K562 (cell line): ENCODE measurements at regions not wholly inside any gene's neighbourhood (a gene's known extent, or its start where the extent isn't known, plus 50 kb on each side); places are given as distances from the start of the nearest gene placed in this dataset.
A peak's percentile ranks its signal among the peaks of the same experiment; 100 is the strongest.

Experiments used
- ATAC-seq: fragments of 200-7000 bp; cut with Tn5 transposase; 3 replicates; pipeline ENCODE4 v1.9.1; 2020; ENCODE audit warnings: moderate library complexity
- BruUV-seq: library from RNA; stranded (reverse); fragments of 400-500 nt; replicated peaks from 2 replicates; lab custom pipeline; 2021; lab: Mats Ljungman, UMichigan
- CTCF ChIA-PET: fragments of 300-600 bp; formaldehyde crosslinking; extraction: SDS; loops from one replicate; lab custom pipeline; 2021; ENCODE audit warnings: low intra/inter-chr PET ratio; lab: Yijun Ruan, JAX
- POLR2A ChIA-PET: fragments of 300-600, 350-650 bp; sonication (Branson Sonifier 250); formaldehyde crosslinking; extraction: SDS; loops from one replicate; lab custom pipeline; 2021; ENCODE audit warnings: antibody characterized with exemption, inconsistent platforms; lab: Yijun Ruan, JAX
- DNase-seq, 4 experiments: peaks; one replicate each; pipeline versions ENCODE4 v3.0.0 to v3.0.0-alpha.2; 2011 to 2018; ENCODE audit warnings: low spot score in 3 of 4, mixed read lengths in 3 of 4; ENCODE audit errors: extremely low read depth in 1 of 4
- FAIRE-seq: peaks from 2 replicates; lab custom pipeline; 2011; peaks lifted over from hg19 to GRCh38; lab: Jason Lieb, UNC
- H2AFZ ChIP-seq: 2 replicates; pipeline ENCODE4 v1.6.0; 2011; ENCODE audit warnings: low read depth, low read length, control low read depth, inconsistent platforms
- H3K27ac ChIP-seq: fragments of 200-600 bp; 3 replicates; pipeline ENCODE4 v1.8.0; 2011; ENCODE audit warnings: low read depth, mild to moderate bottlenecking, control low read depth, inconsistent platforms, low read length, moderate library complexity, mixed read lengths; ENCODE audit errors: extremely low read depth
- H3K27me3 ChIP-seq, 2 experiments: fragments of 300-600 bp in 1 of 2; 2 replicates in 1 of 2; 3 replicates in 1 of 2; pipeline versions ENCODE4 v1.6.0 to v1.8.0; 2011; ENCODE audit warnings: inconsistent platforms in 2 of 2, low read length in 2 of 2, mild to moderate bottlenecking in 1 of 2, mixed read lengths in 1 of 2, moderate library complexity in 1 of 2; ENCODE audit not compliant: control insufficient read depth in 2 of 2, insufficient read depth in 2 of 2
- H3K36me3 ChIP-seq: fragments of 300-600 bp; 3 replicates; pipeline ENCODE4 v1.8.0; 2011; ENCODE audit warnings: mild to moderate bottlenecking, low read length, inconsistent platforms; ENCODE audit not compliant: control insufficient read depth, insufficient read depth
- H3K4me1 ChIP-seq, 2 experiments: fragments of 200-600 bp in 1 of 2; replicated peaks in 1 of 2; 2 replicates in 1 of 2; 3 replicates in 1 of 2; pipeline versions ENCODE4 v1.5.1 to v1.8.0; 2011; ENCODE audit warnings: inconsistent platforms in 2 of 2, low read length in 2 of 2, mild to moderate bottlenecking in 1 of 2, mixed read lengths in 1 of 2, moderate library complexity in 1 of 2; ENCODE audit not compliant: control insufficient read depth in 2 of 2, insufficient read depth in 2 of 2
- H3K4me2 ChIP-seq: 2 replicates; pipeline ENCODE4 v1.6.1; 2011; ENCODE audit warnings: low read length, control low read depth, inconsistent platforms, mixed read lengths; ENCODE audit not compliant: insufficient read depth
- H3K4me3 ChIP-seq: fragments of 200-600 bp; sonication (generic), shearing (Covaris generic); 2 replicates; pipeline ENCODE4 v1.5.1; 2016; ENCODE audit warnings: control low read depth, inconsistent platforms
- H3K79me2 ChIP-seq: fragments of 200-600 bp; 3 replicates; pipeline ENCODE4 v1.8.0; 2011; ENCODE audit warnings: low read length, inconsistent platforms; ENCODE audit not compliant: control insufficient read depth, insufficient read depth
- H3K9ac ChIP-seq, 2 experiments: 2 replicates each; pipeline versions ENCODE4 v1.6.0 to v1.6.1; 2011; ENCODE audit warnings: low read depth in 2 of 2, low read length in 2 of 2, control low read depth in 1 of 2, inconsistent platforms in 1 of 2, mild to moderate bottlenecking in 1 of 2, mixed read lengths in 1 of 2; ENCODE audit not compliant: insufficient read depth in 1 of 2
- H3K9me1 ChIP-seq: one replicate; pipeline ENCODE4 v1.6.0; 2011; ENCODE audit warnings: inconsistent platforms, mild to moderate bottlenecking, low read length, moderate library complexity; ENCODE audit not compliant: control insufficient read depth, insufficient read depth
- H3K9me3 ChIP-seq: replicated peaks from 2 replicates; pipeline ENCODE4 v1.5.1; 2011; ENCODE audit warnings: low read depth, low read length, inconsistent platforms; ENCODE audit not compliant: control insufficient read depth, insufficient read depth
- H4K20me1 ChIP-seq: replicated peaks from 2 replicates; pipeline ENCODE4 v1.6.1; 2011; ENCODE audit warnings: low read length, inconsistent platforms, mixed read lengths; ENCODE audit not compliant: control insufficient read depth, insufficient read depth
- BRF1 ChIP-seq: IDR thresholded peaks from 3 replicates; pipeline ENCODE4 v1.6.1; 2011; ENCODE audit warnings: borderline replicate concordance, mild to moderate bottlenecking; ENCODE audit not compliant: insufficient read length; ENCODE audit errors: extremely low read depth
- CEBPB ChIP-seq: fragments of 450-650 bp; IDR thresholded peaks from 2 replicates; pipeline ENCODE4 v1.6.1; 2016; ENCODE audit warnings: missing genetic modification characterization, missing compliant biosample characterization
- CEBPG ChIP-seq, 3 experiments: fragments of 200-800 bp in 1 of 3; sonication (Bioruptor generic) in 1 of 3; sonication (generic) in 1 of 3; formaldehyde crosslinking in 1 of 3; IDR thresholded peaks in 2 of 3; conservative IDR thresholded peaks in 1 of 3; 2 replicates each; pipeline versions ENCODE4 v1.6.1 to v1.8.0; 2016 to 2022; ENCODE audit warnings: missing compliant biosample characterization in 2 of 3, missing genetic modification characterization in 2 of 3, mild to moderate bottlenecking in 1 of 3, missing genetic modification reagents in 1 of 3
- E2F5 ChIP-seq: sonication (generic); formaldehyde crosslinking; IDR thresholded peaks from 2 replicates; pipeline ENCODE4 v1.8.0; 2022; ENCODE audit warnings: mild to moderate bottlenecking, missing genetic modification reagents
- KDM4B ChIP-seq, 2 experiments: fragments of 450-650 bp in 1 of 2; sonication (generic) in 1 of 2; IDR thresholded peaks; 2 replicates each; pipeline ENCODE4 v1.6.1; 2016 to 2017; ENCODE audit warnings: borderline replicate concordance in 2 of 2, antibody characterized with exemption in 1 of 2, low read depth in 1 of 2, mild to moderate bottlenecking in 1 of 2
- MYNN ChIP-seq, 2 experiments: sonication (generic); formaldehyde crosslinking in 1 of 2; IDR thresholded peaks; 2 replicates each; pipeline versions ENCODE4 v1.5.0 to v1.6.1; 2016 to 2020; ENCODE audit warnings: antibody characterized with exemption in 1 of 2, missing genetic modification reagents in 1 of 2
- SNIP1 ChIP-seq: fragments of 450-650 bp; IDR thresholded peaks from 2 replicates; pipeline ENCODE4 v1.7.1; 2017; ENCODE audit warnings: low read depth, mild to moderate bottlenecking
- ZNF584 ChIP-seq: fragments of 200-800 bp; sonication (Bioruptor generic); IDR thresholded peaks from 2 replicates; pipeline ENCODE4 v1.6.1; 2016; ENCODE audit warnings: low read depth, mild to moderate bottlenecking, missing genetic modification characterization, missing compliant biosample characterization
- WGBS: fragments of 100-300 bp; shearing (Covaris generic); methylation state at CpG from one replicate; pipeline ENCODE4 v1.1.6; 2016; ENCODE audit warnings: low coverage, mixed read lengths; ENCODE audit not compliant: insufficient coverage; ENCODE audit errors: missing lambda C conversion rate; 5-methylcytosine and 5-hydroxymethylcytosine counted together
- in situ Hi-C: fragments of 300-500 bp; cut with MboI; formaldehyde crosslinking; loops from 4 replicates; pipeline ENCODE4 v1.15.0; 2018; ENCODE audit warnings: inconsistent platforms, mixed read lengths
- intact Hi-C: fragments of 100-400 bp; cut with micrococcal nuclease; formaldehyde crosslinking; loops from 2 replicates; pipeline ENCODE4 v1.14.2; 2022

GRCh38 chr4:174427571-174428140 is 94.6 kb downstream of the HPGD start:
- POLR2A ChIA-PET = no interaction called here
- Histone ChIP-seq H3K4me3 (no peak overlapping the region), H3K4me2 (no peak overlapping the region), H3K79me2 (no peaks in the 10 kb centered on the region), H4K20me1 (no peaks in the 10 kb centered on the region), H3K9ac (no peak overlapping the region), H3K9me1 (no peaks in the 10 kb centered on the region), H2AFZ (peak overlapping the region; percentile 62), H3K27me3 (no peaks in the 10 kb centered on the region), H3K4me1 (peaks cover 3 to 12% of the 10 kb centered on the region in 2 experiments; a peak in 4 of 5 replicates), H3K36me3 (no peaks in the 10 kb centered on the region), H3K27ac (no peak overlapping the region), H3K9me3 (no peaks in the 10 kb centered on the region)
- no peak for FAIRE-seq
- CTCF ChIA-PET = no interaction called here
- TF ChIP-seq BRF1 = no peak
- no peak for TF ChIP-seq SNIP1
- TF ChIP-seq KDM4B (IDR thresholded peaks at IDR 0.05; ENCODE audit: borderline replicate concordance in 2 of 2, low read depth in 1 of 2) = no peak
- TF ChIP-seq MYNN (IDR thresholded peaks at IDR 0.05) = peak; percentile 93
- no peak for TF ChIP-seq MYNN (CRISPR knock-in tag; IDR thresholded peaks at IDR 0.05)
- no peak for TF ChIP-seq ZNF584 (CRISPR knock-in tag)
- no peak for TF ChIP-seq CEBPG (CRISPR knock-in tag; IDR thresholded peaks at IDR 0.05)
- TF ChIP-seq CEBPG (tag; conservative IDR thresholded peaks at IDR 0.05 in 1 of 2, IDR thresholded peaks at IDR 0.05 in 1 of 2) = 0 out of 4 replicates have a peak, but pooled peaks of 1 of the 2 experiments have one; percentile 23
- TF ChIP-seq CEBPB (tag) = peak; percentile 89
- no peak for TF ChIP-seq E2F5 (CRISPR knock-in tag)
- in situ Hi-C loops (no loop called here), intact Hi-C loops (no loop called here)
- BruUV-seq = no TSS peak
- 57% methylated on average over 4 of the region's 4 CpGs for WGBS
- peak; percentile 50 for ATAC-seq
- no peak for DNase-seq
